AG04450 (cell line): ENCODE measurements at regions not wholly inside any gene's neighbourhood (a gene's known extent, or its start where the extent isn't known, plus 50 kb on each side); places are given as distances from the start of the nearest gene placed in this dataset.

ENCODE experiments used
- CTCF ChIA-PET: fragments of 300-600, 350-600 bp; formaldehyde crosslinking; extraction: SDS; loops from one replicate; lab custom pipeline; 2022; ENCODE audit warnings: antibody characterized with exemption, inconsistent platforms; lab: Charles Lee
- POLR2A ChIA-PET: fragments of 350-600 bp; formaldehyde crosslinking; extraction: SDS; loops from one replicate; lab custom pipeline; 2021; ENCODE audit warnings: antibody characterized with exemption, inconsistent platforms; lab: Yijun Ruan, JAX
- DNase-seq: peaks from one replicate; pipeline ENCODE4 v3.0.0-alpha.2; 2011; ENCODE audit warnings: low read depth, low spot score
- H3K27ac ChIP-seq: one replicate; pipeline ENCODE4 v1.5.1; 2012; ENCODE audit warnings: low read depth, low read length, control low read depth
- H3K27me3 ChIP-seq: one replicate; pipeline ENCODE4 v1.6.0; 2012; ENCODE audit warnings: low read length; ENCODE audit not compliant: control insufficient read depth, insufficient read depth
- H3K4me3 ChIP-seq: 2 replicates; pipeline ENCODE4 v1.5.1; 2011; ENCODE audit warnings: mild to moderate bottlenecking, low read depth, low read length, control low read depth
- H3K9me3 ChIP-seq: 2 replicates; pipeline ENCODE4 v1.5.1; 2012; ENCODE audit warnings: low read length; ENCODE audit not compliant: control insufficient read depth, insufficient read depth
- CTCF ChIP-seq: IDR thresholded peaks from 2 replicates; pipeline ENCODE4 v1.5.1; 2011; ENCODE audit warnings: low read depth, low read length, control low read depth, inconsistent platforms

- Histone ChIP-seq H3K9me3 (no peaks in the 10 kb centered on the region), H3K27me3 (no peaks in the 10 kb centered on the region), H3K4me3 (no peak overlapping the region), H3K27ac (no peak overlapping the region)
- TF ChIP-seq CTCF: no peak
- DNase-seq: no peak
- CTCF ChIA-PET: interaction anchor here (0.6 kb wide), 1 partner anchor 146 kb away, joined by 4 read pairs; no protein-coding TSS in a partner anchor
- POLR2A ChIA-PET: no interaction called here
Measured at GRCh38 chr2:57937456-57937855, 109.2 kb upstream of the VRK2 start.

- Histone ChIP-seq H3K27me3 (no peaks in the 10 kb centered on the region), H3K27ac (no peak overlapping the region), H3K4me3 (no peak overlapping the region), H3K9me3 (no peaks in the 10 kb centered on the region)
- DNase-seq: no peak
- TF ChIP-seq CTCF: no peak
- ChIA-PET CTCF (no interaction called here), POLR2A (no interaction called here)
Measured at GRCh38 chr2:57941816-57942215, 104.8 kb upstream of the VRK2 start.

GRCh38 chr2:57943315-57943714 is 103.3 kb upstream of the VRK2 start:
- Histone ChIP-seq H3K27me3 (no peaks in the 10 kb centered on the region), H3K4me3 (no peak overlapping the region), H3K27ac (no peak overlapping the region), H3K9me3 (no peaks in the 10 kb centered on the region)
- CTCF ChIA-PET: no interaction called here
- no peak for DNase-seq
- POLR2A ChIA-PET: no interaction called here
- TF ChIP-seq CTCF: no peak

- no peaks in the 10 kb centered on the region for H3K9me3 ChIP-seq
- TF ChIP-seq CTCF: no peak
- H3K27ac ChIP-seq: no peak overlapping the region
- CTCF ChIA-PET: no interaction called here
- no peaks in the 10 kb centered on the region for H3K27me3 ChIP-seq
- POLR2A ChIA-PET: no interaction called here
- DNase-seq: no peak
- no peak overlapping the region for H3K4me3 ChIP-seq
Measured at GRCh38 chr2:57947398-57947797, 99.2 kb upstream of the VRK2 start.

GRCh38 chr2:57954020-57954419 is 92.6 kb upstream of the VRK2 start:
- no peaks in the 10 kb centered on the region for H3K27me3 ChIP-seq
- no peak overlapping the region for H3K4me3 ChIP-seq
- TF ChIP-seq CTCF: no peak
- no peak for DNase-seq
- no peak overlapping the region for H3K27ac ChIP-seq
- CTCF ChIA-PET: no interaction called here
- POLR2A ChIA-PET: no interaction called here
- H3K9me3 ChIP-seq: no peaks in the 10 kb centered on the region
